GM19467 (cell line): ENCODE measurements at regions not wholly inside any gene's neighbourhood (a gene's known extent, or its start where the extent isn't known, plus 50 kb on each side); places are given as distances from the start of the nearest gene placed in this dataset.
"Not testable (repeated sequence)": the region's sequence is repeated elsewhere in the genome, so short reads cannot be mapped to it uniquely, and the experiment has no call there.

Experiments
- ATAC-seq: cut with Tn5 transposase; IDR thresholded peaks from one replicate; pipeline ENCODE4 v1.9.1; 2021; ENCODE audit warnings: mild to moderate bottlenecking, moderate library complexity; ENCODE audit not compliant: unreplicated experiment

DNA sequence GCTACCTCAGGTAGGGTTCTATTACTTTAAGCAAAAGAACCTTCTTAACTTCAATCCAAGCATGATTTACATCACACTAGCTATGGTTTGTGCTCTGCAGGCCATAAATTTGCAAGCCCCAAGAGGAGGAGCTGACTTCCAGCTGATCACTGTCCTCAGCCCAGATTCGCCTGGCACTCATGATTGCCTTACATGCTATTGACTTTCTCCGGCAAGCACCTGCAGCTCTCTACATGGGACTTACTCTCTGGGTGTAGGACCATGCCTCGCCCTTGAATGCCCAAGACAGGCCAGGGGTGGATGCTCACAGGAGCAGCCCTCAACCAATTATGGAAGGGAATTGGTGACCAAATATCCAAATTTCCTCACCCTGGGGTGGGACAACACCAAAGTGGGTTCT lies 99.8 kb downstream of the ESM1 start:
- no peak for ATAC-seq

DNA sequence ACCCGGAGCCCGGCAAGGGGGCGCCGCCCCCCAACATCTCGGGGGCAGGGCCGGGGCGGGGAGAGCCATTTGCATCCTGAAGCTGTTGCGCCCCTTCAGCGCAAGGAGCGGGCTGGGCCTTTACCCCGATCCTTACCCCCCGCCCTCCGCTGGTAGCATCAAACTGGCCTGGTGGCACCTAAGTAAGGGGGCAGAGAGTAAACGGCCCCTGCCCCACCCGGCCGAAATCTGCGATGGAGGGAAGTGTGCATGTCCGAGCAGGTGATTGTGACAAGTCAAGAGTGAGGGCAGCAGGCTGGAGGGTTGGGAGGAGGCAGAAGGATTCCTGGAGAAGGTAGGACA lies 101.2 kb downstream of the ESM1 start:
- no peak for ATAC-seq

DNA sequence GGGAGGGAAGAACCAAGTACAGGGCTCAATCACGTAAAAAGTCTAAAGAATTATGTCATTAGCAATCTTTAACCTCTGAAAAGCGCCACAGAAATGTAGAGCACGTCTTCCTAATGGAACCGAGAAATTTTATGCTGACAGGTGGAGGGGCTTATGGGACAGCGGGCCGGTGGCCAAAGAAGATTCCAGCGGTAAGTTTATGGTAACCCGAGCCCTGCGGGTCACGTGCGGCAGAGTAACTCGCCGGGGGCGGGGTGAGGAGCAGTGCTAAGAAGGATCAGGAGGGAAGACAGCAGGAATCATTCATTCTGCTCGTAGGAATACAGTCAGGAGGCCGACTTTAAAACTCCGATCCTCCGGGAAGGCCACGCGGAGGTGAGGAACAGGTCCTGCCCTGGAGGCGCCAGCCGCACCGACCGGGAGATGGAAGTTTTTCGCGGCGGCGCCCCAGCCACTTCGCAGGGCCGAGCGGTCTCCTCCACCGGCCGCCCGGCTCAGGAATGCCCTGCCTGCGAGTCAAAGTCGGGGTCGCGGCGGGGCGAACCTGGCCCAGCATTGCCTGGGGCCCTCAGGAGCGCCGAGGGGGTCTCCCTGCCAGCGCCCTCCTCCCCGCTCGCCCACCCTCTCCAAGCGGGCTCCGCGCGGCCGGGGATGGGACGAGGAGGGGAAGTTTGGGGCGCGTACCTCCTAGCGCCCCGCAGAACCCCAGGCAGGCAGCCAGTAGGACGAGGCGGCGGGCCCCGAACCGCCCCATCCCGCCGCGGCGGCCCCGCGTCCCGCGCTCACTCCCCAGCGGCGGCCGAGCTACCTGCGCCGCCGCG lies 101.8 kb downstream of the ESM1 start:
- no peak for ATAC-seq

DNA sequence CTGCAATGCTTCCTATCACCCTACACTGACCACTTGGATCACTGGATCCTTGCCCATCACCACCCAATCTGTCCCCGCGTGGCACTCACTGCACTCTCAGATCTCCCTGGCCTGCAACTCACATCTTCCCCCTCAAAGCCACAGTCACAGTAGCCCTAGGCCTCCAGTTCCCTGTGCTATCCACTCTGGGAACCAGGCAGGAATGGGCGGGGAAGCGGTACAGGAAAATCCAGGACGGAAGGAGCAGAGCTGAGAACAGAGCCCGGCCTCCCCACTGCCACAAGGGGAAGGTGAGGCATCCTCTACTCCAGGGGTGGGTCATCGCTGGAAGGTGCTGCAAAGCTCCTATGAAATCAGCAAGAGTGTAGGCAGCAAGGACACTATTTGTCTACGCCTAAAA lies 102.6 kb downstream of the ESM1 start:
- ATAC-seq = no peak

DNA sequence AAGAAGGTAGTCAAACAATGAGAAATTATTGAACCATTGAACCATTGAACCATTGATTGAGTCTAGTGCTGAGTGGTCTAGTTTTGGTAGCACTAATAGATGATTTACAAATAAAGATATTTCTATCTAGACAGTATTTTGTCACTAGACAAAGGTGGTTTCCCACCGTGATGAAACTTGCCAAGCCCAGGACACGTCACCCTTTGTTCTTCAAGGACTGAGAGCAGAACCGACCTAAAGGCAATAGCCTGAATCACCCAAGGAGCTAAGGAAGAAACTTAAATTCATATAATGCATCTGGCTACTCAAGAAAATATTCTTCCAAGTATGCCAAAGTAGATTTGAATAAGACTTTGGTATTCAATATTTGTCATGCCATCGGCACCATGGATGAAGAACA lies 103.3 kb downstream of the ESM1 start:
- ATAC-seq = no peak

DNA sequence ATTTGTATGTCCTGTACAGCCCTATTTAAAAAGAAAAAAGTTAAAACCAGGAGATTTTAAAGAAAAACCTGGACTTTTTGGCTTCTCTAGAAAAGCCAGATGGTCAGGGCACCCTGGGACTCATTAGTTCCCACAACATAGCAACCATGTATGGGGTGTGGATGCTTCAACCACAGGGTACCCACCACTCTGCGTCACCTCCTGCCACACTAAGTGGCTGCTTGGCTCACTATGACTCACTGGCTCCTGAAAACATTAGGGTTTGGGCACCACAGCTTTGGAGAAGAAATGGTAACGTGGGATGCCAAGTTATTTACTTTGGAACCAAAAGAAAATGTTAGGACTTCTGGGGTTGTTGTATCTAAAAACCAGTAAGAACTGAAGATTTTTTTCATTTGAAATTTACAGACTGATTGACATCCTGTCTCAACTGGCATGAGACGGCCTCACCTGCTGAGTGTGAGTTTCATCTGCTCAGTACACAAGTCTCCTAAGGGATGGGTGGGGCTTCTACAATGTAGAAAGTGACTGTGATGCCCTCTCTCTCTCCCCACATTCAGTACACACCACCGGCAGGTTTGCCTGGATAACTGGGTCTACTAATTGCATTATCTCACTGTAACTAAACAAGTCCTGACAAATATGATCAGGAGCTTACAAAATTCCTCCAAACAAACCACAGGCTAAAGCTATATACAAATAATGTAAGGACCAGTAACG lies 103.9 kb downstream of the ESM1 start:
- ATAC-seq = no peak

DNA sequence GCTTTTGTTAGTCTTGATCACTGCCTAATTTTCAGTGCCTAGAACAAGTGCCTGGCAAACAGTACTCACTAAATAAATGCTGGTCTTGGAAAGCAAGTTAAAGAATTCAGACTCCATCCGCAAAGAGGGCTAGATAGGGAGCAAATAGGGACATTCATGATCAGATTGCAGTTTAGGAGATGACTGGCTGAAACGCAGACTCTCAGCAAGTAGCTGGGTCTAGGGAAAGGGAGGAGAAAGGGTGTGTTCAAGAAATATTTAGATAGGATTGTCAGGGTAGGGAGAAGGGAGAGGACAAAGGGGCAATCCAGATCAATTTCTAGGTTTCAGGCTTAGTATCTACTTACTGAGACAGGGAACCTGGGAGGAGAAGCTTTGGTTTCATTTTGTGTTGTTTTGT lies 108.4 kb downstream of the ESM1 start:
- no peak for ATAC-seq

DNA sequence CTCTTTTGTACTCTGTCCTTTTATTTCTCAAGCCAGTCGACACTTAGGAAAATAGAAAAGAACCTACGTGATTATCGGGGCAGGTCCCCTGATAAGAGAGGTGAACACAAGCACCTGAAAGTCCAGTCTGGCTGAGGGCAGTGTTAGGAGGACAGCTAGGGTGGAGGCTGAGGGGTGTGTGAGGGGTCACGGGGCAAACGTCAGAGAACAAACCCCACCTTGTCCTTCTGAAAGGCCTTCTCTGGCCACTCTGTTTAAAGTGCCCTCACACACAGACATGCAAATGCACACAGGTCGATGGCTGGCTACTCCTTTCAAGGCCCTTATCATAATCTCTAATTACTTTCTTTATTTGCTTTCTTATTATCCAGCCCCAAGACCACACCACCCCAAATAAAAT lies 108.8 kb downstream of the ESM1 start:
- no peak for ATAC-seq

DNA sequence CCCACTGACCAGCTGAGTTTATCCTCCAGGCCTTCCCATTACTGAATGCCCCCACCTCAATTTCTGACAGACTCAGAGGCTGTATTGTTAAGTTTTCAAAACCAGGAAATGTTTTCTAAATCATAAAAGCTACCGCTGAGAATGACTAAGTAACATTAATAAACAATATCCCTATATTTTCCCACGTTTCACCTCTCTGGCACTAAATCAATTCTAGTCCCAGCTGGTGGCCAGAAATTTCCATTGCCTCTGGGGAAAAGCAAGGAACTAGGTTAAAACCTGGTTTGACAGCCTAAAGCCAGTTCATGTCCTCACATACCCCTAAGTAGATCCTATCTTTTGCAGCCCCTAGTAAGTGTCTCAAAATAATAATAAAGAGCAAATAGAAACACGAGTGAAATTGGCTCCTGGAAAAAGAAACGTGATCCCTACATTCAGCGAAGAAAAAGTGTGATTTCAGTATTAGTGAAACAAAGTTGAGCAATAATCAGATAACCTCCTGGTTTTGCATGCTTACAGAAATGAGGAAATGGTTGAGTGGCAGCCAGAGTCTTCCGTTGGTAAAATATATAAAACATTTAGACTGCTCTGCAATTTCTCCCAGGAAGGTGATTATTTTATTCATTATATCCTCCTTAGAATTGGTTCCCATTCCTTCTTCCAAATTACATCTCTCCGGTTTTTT lies 110.9 kb downstream of the ESM1 start:
- no peak for ATAC-seq

DNA sequence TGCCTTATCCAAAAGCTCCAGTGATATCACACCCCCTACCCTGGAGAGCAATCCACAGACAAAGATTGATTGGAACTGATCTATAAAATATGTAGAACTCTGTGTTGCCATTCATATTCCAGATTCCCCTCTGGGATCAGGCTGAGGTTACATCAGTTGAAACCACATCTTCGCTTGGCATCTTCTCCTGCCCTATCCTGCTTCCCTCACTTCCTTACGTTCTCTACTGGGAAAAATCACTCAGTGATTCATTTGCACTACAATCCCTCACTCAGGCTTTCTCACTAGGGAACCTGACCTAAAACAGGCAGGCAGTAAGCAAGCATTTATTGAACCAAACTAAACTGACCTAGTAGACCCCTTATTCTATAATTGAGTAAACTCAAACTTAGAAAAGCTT lies 111.7 kb downstream of the ESM1 start:
- ATAC-seq = no peak

DNA sequence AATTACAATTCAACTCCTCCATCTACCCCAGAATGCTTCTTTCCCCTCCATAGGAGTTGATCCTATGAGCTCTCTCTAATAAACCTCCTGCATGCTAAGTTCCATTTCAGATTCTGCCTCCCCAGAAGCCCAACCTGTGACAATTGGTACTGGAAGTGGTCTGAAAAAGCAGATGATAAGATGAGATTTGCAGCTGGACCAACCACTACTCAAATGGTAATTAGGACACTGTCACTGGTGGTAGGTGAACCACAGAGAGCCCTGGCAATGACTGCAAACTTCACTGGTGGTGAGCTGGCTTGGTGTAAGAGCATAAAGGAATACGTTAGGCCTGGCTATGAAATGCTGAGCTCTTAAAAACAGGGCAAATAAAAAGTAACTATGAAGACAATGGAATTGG lies 112.6 kb downstream of the ESM1 start:
- ATAC-seq = no peak

DNA sequence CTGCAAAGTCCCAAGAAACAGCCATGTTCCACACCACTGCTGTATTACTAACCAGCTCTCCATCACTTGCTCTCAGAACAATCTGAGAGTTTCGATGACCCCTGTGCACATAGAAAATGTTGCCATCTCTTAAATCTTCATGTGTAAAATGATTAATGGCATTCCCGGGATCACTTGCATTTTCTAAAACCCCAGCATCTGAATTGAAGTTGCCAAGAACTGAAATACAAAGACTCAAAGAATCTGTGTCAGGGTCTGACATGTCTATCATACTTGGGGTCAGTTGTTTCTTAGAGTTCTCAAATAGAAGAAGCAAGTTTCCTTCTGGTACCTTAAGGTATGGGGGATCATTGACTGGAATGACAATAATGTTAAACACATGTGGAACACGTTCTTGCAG lies 115.1 kb downstream of the ESM1 start:
- ATAC-seq = no peak

DNA sequence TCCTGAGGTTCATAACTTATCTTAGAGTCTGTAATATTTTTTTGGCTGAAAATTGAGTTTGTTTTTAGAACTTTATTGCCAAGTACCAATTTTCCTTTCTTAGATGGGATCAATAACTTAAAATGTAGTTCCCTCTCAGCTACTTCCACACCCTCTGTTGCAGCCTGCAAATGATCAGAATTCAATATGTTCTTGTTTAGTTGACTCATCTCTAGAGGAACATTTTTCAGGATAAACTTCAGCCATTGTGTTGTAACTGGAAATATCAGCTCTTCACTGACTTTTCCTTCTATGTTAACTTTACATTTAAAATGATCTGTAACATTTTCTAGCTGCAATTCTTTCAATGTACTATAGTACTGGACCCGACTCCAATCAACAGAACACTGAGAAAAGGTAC lies 115.7 kb downstream of the ESM1 start:
- ATAC-seq = no peak

DNA sequence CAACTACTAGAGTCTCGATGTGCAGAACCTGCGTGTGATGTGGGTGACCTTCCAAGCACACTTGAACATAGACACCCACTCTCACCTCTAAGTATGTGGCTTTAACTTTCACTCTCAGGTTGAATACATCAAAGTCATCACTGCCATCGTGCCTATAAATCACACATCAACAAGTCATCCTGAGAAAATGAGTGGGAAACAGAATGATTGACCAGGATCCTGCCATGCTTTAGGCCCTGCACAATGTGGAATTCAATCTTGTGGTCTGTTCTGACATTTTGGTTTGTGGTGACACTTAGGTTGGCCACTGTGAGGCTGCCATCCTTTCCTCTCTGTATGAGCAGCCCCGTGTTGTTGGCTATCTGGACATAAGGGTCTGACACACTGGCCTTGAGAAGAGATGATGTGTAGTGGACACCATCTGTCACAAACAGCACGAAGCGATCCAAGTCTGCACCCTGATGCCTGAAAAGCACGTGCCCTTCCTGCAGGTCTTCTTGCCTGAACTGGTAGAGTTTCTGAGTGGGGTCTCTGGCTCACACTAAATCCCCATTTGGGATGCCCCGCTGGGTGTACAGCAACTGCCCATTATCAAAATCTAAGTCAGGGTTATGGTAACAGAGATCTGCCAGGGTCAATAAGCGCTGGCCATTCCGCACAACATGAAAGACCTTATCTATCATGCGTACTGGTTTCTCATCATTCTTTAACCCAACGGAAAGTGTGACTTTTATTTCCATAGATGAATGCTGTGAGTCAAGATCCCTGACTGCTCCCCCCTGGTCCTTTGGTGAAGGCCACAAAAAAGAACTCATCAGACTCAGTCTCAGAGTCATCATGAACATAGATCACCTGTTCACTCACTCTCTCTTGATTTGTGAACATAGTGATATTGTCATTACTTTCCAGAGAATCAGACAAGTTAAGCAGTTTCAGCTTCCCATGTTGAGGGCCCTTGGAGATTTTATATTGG lies 116.6 kb downstream of the ESM1 start:
- no peak for ATAC-seq

DNA sequence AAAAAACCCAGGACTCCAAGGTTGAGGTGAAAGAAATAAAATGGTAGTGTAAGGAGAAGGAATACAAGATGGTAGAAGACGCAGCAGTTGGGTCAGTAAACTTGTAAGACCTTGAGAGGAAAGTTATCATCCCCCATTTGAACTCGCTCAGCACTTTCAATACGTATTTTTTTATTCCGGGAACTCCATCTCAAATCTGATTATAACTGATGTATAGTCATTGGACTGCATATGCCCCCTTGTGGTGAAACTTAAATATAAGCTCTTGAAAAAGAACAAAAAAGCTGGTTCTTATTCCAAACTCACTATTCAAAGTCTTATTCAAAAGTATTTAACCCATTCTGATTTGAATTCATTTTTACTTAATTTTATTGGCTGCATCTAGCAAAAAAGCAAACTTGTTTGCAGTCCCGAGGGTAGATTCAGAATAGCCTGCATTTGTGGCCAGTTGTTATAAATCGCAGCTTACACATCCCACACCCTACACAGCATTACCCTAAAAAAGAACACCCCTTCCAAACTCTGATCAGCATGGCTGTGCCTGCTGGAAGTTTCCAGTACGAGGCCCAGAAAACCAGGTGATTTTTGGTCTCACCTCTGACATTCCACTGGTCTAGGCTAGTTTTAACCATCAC lies 118.0 kb downstream of the ESM1 start:
- ATAC-seq = no peak

DNA sequence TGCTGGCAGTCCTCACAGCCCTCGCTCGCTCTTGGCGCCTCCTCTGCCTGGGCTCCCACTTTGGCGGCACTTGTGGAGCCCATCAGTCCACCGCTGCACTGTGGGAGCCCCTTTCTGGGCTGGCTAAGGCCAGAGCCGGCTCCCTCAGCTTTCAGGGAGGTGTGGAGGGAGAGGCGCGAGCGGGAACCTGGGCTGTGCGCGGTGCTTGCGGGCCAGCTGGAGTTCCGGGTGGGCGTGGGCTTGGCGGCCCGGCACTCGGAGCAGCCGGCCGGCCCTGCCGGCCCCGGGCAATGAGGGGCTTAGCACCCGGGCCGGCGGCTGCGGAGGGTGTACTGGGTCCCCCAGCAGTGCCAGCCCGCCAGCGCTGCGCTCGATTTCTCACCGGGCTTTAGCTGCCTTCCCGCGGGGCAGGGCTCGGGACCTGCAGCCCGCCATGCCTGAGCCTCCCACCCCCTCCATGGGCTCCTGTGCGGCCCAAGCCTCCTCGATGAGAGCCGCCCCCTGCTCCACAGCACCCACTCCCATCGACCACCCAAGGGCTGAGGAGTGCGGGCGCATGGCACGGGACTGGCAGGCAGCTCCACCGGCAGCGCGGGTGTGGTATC lies 120.4 kb downstream of the ESM1 start:
- not testable (repeated sequence) for ATAC-seq

DNA sequence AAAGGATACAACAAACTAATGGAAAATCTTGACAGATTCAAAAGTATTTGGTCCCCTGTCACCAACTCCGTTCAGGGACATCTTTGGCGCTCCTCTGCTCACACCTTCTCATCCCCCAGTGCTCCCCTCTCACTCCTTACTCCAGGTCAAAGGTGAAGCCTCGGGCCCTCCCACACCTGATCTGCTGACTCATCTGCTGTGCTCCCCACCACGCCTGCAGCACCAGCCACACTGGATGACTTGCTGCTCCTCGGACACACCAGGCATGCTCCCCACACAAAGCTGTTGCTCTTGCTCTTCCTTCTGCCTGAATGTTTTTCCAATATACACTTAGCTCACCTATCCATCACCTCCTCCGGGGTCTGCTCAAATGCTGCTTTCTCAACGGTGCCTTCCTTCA lies 123.4 kb downstream of the ESM1 start:
- no peak for ATAC-seq

DNA sequence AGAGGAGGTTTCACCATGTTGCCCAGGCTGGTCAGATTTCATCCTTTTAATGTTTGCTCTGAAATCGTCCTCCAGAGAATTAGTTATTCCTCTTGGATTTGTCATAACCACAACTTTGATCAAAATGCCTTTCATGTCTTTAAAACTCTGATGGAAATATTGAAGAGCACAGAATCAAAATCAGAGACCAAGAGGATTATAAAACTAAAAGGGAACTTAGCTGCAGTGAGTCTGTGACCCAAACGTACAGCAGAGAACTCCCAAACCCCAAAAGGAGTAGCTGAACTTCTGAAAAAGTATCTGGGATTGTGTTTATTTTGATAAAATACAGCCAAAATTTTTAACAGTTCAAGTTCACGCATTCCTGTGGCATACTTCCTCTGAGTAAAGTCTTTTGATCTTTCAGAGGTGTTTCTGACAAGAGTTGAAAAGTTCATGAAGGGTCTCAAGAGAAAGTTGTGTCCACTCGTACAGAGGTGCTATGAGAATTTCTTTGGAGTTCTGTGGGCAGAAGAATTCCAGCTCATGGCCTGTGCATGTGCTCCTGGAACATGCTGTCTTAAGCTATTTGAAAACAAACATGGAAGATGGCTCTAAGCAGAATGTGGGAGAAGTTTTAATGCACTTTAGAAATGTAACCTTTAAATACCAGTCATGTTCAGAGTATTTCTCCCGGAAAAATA lies 124.0 kb downstream of the ESM1 start:
- no peak for ATAC-seq

DNA sequence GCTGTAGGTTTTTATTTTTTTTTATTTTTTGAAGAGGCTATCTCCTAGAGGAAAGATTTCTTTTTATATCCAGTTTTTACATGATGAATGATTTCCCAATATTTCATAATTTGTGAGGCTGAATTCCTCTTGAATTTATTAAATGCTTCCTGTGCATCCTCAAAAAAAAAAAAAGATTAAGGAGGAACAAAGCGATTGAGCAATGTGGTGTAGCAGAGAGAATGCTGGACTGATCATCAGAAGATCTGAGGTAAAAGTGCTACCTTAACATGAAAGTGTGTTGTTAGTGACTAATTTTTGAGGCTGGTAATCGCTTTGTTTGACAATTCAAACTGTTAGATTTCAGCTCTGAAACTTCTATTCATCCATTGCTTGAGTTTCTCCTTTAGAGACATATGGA lies 125.1 kb downstream of the ESM1 start:
- ATAC-seq = no peak
